ENCODE measurements at regions not wholly inside any gene's neighbourhood (a gene's known extent, or its start where the extent isn't known, plus 50 kb on each side); places are given as distances from the start of the nearest gene placed in this dataset.

DNA sequence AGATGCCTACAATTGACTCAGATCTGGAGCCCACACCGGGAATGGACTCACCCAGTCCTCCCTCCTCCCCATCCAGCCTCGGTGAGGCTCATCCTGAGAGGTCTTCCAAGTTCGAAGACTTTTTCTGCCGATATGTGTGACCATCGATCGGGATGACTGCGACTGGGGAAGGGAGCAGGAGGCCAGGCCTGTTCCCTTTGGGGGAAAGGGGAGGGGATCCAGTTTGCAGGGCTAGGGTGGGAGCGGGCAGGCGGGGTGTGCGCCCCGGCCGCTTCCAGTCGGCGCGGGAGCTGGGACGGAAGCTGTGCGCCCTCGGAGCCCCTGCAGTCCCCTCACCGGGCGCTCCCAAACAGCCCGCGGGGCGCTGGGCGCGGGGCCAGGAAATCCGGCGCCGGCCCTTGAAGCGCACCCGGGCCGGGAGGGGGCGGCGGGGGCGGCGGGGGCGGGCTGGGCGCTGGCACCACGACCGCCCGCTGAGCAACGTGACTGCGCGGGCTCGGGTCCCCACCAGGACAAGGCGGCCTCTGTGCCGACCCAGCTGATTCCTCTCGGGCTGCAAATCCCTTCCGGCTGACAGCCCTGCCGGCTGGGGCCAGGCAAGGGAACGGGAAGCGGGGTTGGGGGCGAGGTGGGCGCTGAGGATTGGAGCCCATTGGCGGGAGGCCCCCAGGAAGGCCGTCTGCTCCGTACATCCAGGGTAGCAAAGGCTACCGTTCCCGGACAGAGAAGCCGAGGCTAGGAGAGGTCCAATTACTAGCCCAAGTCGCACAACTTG, 103.9 kb downstream of the EBNA1BP2 start:
- intact Hi-C loops (cut with DNase I) = no loop called here
- DNase-seq (ENCODE audit: low spot score) = peak; percentile 69
- ATAC-seq = peak; percentile 42

DNA sequence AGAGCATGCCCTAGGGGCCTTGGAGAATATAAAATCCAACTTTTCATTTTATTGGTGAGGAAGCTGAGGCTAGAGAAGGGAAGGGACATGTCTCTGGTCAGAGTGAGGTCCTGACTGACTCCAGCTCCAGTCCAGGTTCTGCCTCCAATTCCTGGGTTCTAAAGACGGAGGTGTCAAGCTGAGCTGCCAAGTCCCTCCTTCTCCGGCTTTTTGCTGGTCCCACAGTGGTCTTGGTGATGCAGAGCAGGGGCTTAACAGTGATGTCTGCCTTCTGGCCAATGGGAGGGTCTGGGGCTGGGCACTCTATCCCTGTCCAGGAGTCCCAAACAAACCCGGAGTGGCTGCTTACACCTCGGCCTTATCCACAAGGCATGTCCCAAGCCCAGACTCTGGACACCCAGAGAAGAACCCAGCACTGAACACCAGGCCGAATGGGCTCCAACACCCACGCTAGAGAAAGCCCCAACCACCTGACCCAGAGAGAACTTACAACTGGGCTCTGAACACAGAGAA, 104.8 kb downstream of the EBNA1BP2 start:
- DNase-seq (ENCODE audit: low spot score) (no peak), ATAC-seq (no peak)
- intact Hi-C loops (cut with DNase I) = no loop called here

DNA sequence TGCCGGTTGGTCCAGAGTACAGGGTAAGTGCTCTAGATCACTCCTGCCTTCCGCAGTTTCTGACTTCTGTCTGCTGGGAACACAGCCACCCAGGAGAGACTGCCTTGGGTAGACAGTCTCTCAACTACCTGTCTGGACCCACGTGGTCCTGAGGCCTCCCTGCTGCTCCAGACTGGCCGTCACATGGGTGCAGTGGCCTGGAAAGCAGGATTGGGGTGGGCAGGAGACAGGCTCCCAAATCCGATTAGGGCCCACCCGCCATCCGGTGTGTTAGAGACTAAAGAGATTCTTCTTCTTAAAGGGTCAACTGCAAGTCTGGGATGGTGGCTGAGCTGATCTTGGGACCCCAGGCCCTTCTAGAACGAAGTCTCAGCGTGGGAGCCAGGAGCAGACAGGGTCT, 105.5 kb downstream of the EBNA1BP2 start:
- intact Hi-C loops (cut with DNase I) = no loop called here
- no peak for ATAC-seq
- no peak for DNase-seq (ENCODE audit: low spot score)

DNA sequence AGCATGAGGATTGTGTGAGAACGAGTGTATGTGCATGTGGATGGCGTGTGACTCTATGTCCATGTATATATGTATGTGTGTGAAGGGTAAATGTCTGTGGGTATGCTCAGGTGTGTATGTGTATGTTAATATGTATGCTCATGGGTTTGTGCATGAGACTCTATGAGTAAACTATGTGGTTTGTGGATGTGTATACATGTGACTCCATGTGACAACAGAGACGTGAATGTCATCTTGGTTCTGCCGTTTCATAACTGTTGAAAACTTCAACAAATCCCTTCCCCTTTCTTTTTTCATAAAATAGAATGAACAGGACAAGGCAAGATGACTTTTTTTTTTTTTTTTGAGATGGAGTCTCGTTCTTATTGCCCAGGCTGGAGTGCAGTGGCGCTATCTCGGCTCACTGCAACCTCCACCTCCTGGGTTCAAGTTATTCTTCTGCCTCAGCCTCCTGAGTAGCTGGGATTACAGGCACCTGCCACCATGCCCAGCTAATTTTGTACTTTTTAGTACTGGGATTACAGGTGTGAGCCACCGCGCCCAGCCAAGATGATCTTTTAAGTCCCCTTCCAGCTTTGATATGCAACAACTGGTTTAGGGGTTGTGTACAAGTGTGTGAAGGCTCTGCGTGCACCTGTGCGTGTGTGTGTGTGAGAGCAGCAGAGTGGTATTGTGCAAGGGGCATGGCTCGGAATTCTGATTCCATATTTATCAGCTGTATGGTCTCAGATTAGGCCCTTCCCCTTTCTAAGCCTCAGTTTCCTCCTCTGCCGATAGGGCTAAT, 106.3 kb downstream of the EBNA1BP2 start:
- intact Hi-C loops (cut with DNase I) = no loop called here
- ATAC-seq (no peak), DNase-seq (ENCODE audit: low spot score) (no peak)

DNA sequence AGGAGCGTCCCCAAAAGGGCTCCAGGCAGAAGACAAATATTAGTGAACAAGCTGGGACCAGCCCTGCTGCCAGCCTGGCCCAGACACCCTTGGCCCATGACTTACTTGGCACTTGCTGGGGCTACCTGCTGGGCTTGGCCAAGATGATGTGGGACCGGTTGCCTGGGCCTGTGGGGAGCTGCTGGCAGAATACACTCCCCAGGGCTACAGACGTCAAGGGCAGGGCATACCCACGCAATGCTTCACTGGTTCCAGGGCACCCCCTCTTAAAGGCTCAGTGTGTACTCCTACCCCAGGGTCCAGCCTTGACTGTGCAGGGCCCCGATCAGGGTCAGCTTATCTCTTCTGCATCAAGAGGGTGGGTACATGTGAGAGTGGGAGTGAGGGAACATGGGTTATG, 106.5 kb upstream of the SLC2A1 start:
- intact Hi-C loops (cut with DNase I) = no loop called here
- DNase-seq (ENCODE audit: low spot score) (no peak), ATAC-seq (no peak)

DNA sequence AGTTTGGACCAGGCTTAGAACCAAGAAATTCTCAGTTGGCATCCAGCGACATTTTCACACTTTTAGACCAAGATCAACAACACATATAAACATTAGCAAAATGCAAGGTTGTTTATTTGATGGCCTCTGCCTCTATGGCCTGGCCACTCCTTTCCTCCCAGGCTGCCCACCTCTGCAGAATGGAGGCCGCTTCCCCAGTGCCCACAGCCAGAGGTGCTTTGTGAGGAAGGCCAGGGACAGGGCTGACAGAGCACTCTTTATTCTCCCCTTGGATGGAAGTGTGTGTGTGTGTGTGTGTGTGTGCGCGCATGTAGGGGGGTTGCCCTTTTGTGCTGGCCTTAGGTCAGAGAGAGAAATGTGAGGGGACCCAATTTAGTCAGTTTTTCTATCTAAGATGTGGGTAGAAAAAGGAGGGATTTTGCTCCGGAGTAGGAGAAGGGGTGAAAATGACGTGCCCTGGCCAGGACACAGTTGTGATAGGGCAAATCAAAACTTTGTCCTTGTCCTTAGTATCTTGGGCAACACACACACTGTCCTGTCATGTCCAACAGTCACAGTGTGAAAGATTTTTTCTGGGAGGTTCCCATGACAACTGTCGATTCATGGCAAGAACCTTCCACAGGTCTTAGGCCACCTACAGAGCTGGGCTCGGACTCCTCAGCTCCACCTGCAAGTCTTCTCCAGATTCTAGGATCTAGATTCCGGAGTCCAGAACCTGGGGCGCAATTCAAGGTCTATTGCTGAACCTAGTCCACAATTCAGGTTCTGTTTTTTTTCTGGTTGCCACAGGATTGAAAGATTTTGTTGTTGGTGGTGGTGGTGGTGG, 104.9 kb upstream of the SLC2A1 start:
- ATAC-seq = no peak
- DNase-seq (ENCODE audit: low spot score) = no peak

DNA sequence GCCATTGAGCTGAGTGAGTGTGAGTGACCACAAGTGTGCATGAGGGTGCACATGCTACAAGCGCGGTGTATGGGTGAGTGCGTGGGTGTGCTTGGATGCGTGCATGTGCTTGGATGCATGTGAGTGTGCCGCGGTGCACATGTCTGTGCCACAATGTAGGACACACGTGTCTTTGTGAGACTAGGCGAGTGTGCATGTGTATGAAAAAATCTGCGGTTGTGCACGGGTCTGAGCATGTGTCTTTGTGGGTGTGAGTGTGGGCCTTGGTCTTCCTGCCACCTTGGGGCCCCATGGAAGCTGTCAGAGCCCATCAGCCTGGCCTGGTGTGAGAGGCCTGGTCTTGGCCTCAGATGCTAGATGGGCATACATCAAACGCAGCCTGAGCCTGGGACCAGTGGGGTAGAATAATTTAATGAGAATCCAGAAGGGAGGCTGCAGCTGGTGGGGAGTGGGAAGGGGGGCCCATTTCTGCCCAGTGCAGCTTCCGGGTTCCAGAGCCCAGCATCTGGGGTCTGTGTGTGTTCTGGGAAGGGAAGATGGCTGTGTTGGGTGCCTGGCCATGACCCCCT, 103.9 kb upstream of the SLC2A1 start:
- DNase-seq (ENCODE audit: low spot score) (no peak), ATAC-seq (no peak)
- intact Hi-C loops (cut with DNase I) = no loop called here

More for the DNA sequence above, 104.9 kb upstream of the SLC2A1 start:
- intact Hi-C loops (cut with DNase I) = no loop called here

DNA sequence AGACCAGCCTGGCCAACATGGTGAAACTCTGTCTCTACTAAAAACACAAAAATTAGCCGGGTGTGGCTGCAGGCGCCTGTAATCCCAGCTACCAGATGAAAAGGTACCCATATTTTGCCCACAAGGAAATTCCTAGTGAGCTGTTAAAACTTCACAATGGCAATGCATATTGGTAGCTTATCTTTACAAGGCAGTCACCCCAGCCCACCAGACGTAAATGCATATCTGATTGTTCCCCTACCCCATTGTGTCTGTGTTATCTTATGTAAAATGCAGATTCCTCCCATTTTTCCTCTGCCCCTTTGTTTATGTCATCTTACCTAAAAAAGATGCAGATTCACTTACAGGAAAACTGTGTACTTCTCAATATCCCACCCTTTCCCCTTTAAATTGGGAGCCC, 103.1 kb upstream of the SLC2A1 start:
- ATAC-seq (no peak), DNase-seq (ENCODE audit: low spot score) (no peak)
- intact Hi-C loops (cut with DNase I) = no loop called here

DNA sequence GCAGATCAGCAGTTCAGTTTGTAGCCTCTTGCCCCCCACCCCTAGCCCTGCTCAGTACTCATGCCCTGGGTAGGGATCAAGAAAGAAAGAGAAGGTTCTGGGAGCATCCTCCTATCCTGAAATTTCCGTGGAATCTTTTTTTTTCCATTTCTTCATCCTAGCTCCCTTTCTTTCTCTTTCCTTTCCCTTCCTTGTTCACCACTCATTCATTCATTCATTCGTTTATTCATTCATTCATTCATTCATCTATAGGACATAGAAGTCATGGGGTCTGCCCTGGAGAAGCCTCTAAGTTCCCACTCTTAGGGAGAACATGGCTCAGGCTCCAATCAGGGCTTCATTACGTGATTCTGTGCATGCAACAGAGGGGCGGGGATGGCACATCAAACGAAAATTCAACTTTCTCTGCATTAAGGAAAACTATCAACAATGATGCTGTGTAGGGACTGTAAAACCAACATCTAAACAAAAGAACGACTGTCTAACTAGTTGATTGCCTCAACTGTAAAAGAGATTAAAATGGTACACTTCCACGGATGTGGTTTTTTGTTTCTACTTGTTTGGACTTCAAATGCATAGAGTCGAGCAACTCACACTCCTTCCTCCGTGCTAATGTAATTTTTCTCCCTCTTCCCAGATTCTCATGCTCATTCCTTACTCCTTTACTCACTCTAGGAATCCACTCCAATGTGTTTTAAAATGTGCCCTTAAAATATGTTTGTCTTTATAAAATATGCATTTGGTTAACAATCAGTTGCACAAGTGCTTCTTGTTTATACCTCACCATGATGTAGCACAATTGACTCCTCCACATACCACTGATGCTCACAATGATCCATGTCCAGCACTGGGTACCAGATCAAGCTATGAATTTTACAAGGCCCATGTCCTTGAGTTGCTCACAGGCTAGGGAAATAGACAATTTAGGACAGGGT, 101.2 kb upstream of the SLC2A1 start:
- DNase-seq (ENCODE audit: low spot score) = no peak
- intact Hi-C loops (cut with DNase I) = no loop called here
- ATAC-seq = no peak

DNA sequence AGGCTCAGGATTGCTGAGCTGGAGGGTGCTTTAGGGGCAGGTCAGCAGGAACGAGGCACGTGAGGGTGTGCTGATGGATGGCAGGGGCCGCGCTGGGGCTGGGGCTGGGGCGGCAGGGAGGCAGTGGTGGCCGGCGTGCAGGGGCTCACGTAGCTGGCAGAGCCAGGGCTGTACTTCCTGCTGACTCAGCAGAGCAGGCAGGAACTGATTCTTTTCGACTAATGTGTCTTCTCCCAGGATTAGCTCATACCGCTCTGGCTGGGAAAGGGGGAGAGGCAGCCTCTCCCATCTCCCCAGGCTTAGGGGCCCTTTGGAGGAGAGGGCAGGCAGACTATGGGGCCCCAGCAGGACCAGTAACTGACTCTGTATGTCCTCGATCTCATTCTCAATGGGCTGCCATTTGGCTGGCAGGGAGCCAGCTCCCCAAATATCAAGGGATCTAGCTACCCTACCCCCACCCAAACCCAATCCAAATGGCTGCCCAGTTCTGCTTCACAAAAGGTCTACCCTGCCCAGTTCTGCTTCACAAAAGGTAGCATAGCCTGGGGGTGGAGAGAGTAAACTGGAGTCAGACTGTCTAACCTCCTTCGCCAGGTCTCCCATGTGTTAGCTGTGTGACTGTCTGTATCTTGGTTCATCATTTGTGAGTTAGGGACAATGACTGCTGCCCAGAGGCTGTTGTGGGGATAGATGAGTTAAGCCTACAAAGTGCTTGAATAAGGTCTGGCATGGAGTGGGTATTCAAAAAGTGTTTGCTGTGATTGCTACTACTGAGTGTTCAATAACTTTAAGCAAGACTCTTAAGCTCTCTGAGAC, 100.1 kb upstream of the SLC2A1 start:
- intact Hi-C loops (cut with DNase I) = no loop called here
- ATAC-seq (peak; percentile 69), DNase-seq (ENCODE audit: low spot score) (no peak)

DNA sequence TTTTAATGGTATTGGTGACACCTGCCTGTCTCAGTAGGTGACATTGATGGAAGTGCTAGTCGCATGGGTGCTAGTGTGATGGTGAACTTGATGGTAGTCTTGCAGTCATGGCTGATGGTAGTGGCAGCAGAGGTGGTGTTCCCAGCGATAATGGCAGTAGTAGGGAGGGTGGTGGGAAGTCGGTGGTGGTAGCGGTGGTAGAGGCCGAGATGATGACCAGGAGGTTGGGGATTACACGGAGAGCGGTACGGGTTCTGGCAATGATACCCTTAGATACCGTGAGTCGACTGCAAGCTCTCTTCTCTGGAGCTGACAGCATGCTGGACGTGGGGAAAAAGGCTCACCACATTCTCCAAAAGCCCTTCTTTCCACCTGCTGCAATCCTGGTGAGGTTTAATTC, 99.4 kb upstream of the SLC2A1 start:
- ATAC-seq (no peak), DNase-seq (ENCODE audit: low spot score) (no peak)
- intact Hi-C loops (cut with DNase I) = no loop called here

DNA sequence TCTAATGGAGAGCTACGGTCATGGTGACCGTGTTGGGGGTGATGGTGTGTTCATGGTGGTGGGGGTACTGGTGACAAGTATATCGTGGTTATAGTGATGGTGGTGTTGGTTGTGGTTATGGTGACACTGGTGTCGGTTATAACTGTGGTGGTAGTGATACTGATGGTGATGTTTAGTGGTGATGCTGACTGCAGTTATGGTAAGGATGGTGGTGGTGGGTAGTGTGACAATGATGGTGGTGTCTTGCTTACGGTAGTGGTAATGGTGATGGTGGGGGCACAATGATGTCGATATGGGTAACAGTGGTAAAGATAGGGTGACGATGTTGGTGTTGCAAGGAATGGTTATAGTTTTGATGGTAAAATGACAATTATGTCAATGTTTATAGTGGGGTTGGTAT, 98.9 kb upstream of the SLC2A1 start:
- no peak for DNase-seq (ENCODE audit: low spot score)
- intact Hi-C loops (cut with DNase I) = no loop called here
- ATAC-seq = no peak

DNA sequence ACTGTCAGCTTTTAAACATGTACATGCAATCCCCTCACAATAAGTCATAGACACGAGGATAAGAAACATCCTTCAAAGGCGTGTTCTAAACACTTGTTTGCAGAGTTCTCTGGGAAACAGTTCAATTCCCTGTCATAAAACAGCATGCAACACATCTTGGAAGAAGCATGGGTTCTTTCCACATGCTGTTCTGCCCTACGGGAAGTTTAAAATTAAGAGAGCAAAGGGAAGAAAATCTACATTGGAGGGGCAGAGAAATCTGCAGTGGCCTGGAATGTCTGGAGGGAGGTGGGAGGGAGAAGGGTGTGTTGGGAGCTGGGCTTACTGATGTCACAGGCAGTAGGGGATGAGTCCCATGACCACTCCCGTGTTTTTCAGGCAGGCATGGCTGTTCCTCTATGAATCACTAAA, 98.3 kb upstream of the SLC2A1 start:
- intact Hi-C loops (cut with DNase I) = no loop called here
- DNase-seq (ENCODE audit: low spot score) (no peak), ATAC-seq (peak; percentile 48)

DNA sequence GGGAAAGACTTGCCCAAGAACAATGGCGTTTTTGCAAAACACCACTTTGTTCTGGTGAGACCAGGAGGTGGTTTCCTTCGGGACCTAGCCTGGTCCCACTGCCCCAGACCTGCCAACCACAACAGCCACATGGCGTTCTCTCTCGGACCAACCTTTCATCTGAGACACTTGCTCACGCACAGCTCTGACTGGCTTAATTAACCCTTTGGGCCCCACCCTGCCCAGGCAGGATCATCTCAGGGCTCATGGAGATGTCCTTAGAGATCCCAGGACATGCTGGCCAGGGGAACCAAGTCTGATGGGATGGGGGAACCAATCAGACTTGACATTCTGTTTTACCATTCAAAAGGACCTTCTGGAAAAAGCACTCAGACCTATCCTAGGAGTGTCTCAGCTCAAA, 97.8 kb upstream of the SLC2A1 start:
- ATAC-seq (no peak), DNase-seq (ENCODE audit: low spot score) (peak; percentile 48)
- intact Hi-C loops (cut with DNase I) = no loop called here

DNA sequence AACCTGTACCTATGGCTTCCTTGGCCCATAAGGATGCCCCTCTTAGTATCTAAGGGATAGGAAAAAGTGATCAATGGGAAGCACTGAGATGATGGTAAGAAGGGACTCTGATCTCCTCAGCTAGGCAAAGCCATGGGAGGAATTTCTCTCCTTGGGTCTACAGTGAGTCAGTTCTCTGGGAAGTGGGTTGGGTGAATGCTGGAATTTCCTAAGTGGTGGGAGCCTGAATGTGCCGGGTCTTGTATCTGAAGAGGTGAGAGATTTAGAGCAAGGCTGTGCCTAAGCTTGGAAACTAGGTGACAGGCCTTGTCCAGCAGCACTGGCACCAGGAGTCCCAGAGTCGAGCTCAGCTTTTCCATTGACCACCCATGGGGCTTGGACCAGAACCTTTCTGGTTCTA, 96.3 kb upstream of the SLC2A1 start:
- intact Hi-C loops (cut with DNase I) = no loop called here
- DNase-seq (ENCODE audit: low spot score) = no peak
- no peak for ATAC-seq

DNA sequence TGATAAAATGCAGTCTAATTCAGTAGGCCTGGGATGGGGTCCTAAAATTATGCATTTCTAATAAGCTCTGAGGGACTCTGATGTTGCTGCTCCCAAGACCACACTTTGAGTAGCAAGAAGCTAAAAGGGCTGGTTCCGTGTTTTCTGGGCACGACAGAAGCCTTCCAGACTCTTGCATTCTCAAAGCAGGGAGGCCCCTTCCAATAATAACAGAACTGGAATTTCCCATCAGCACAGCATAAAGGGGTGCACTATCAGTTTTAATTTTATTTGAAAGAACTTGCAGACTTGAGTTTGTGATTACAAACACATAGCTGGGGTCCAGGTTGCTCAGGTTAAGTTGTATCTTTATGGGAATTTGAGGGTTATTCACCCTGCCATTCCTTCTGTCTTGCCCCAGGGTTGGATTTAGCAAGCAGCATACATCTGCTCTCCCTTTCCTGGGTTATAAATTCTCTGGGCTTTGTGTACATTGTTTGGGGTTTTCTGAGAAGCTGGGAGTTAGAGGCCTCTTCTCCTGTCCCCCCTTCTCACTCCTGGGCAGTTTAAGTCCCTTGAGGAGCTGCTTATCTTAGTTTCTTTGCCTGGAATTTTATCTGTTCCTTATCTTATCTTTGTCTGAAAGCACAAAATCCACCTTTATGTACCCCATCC, 94.2 kb upstream of the SLC2A1 start:
- DNase-seq (ENCODE audit: low spot score) = no peak
- intact Hi-C loops (cut with DNase I) = no loop called here
- peak; percentile 43 for ATAC-seq

DNA sequence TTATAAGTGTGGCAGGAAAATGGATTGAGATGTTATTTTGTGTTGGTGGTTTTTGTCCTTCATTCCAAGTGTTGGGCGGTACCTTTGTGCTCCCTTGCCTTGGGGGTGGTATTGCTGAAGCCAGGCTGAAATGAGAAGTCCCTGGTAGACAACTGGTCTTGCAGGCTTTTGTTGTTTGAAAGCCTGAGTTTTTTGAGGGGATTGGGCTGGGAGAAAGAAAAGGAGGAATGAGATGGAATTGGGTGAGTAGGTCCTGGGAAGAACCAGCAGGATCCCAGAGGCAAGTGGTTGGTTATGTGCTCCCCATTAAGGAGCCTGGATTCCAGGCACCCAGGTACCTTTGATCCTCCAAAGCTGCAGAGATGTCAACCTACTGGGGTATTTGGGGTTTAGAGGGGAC, 93.7 kb upstream of the SLC2A1 start:
- ATAC-seq (no peak), DNase-seq (ENCODE audit: low spot score) (no peak)
- intact Hi-C loops (cut with DNase I) = no loop called here

All from sciatic nerve (tissue), 2 donors.